Ishikawa (cell line): ENCODE measurements at regions not wholly inside any gene's neighbourhood (a gene's known extent, or its start where the extent isn't known, plus 50 kb on each side); places are given as distances from the start of the nearest gene placed in this dataset.

Experiments
- CEBPB ChIP-seq: IDR thresholded peaks from 2 replicates; pipeline ENCODE4 v1.6.1; 2012
- CREB1 ChIP-seq: IDR thresholded peaks from 2 replicates; pipeline ENCODE4 v1.6.1; 2012; ENCODE audit warnings: low read depth
- EGR1 ChIP-seq: IDR thresholded peaks from 2 replicates; pipeline ENCODE4 v1.6.1; 2012
- EP300 ChIP-seq: IDR thresholded peaks from 2 replicates; pipeline ENCODE4 v1.6.1; 2012; ENCODE audit warnings: borderline replicate concordance
- FOXM1 ChIP-seq: IDR thresholded peaks from 2 replicates; pipeline ENCODE4 v1.6.1; 2012; ENCODE audit warnings: low read depth, borderline replicate concordance
- MAX ChIP-seq: IDR thresholded peaks from 2 replicates; pipeline ENCODE4 v1.6.1; 2012
- NFIC ChIP-seq: IDR thresholded peaks from 2 replicates; pipeline ENCODE4 v1.6.1; 2012
- RAD21 ChIP-seq: IDR thresholded peaks from 2 replicates; pipeline ENCODE4 v1.6.1; 2012; ENCODE audit warnings: low read depth
- REST ChIP-seq: IDR thresholded peaks from 2 replicates; pipeline ENCODE4 v1.6.1; 2012; ENCODE audit warnings: low read depth, mild to moderate bottlenecking
- TAF1 ChIP-seq: IDR thresholded peaks from 2 replicates; pipeline ENCODE4 v1.6.1; 2012; ENCODE audit warnings: low read depth, mild to moderate bottlenecking
- TCF12 ChIP-seq: IDR thresholded peaks from 2 replicates; pipeline ENCODE4 v1.6.1; 2012; ENCODE audit warnings: low read depth
- TEAD4 ChIP-seq: IDR thresholded peaks from 2 replicates; pipeline ENCODE4 v1.6.1; 2012
- YY1 ChIP-seq: IDR thresholded peaks from 2 replicates; pipeline ENCODE4 v1.6.1; 2012; ENCODE audit warnings: low read depth
- ZBTB7A ChIP-seq: IDR thresholded peaks from 2 replicates; pipeline ENCODE4 v1.6.1; 2012; ENCODE audit warnings: low read depth
- TF ChIP-seq, protein P1 (sequence below): IDR thresholded peaks from 2 replicates; pipeline ENCODE4 v1.6.1; 2012

- TF ChIP-seq CREB1 (no peak), EGR1 (no peak), ZBTB7A (no peak), TCF12 (no peak), EP300 (no peak), YY1 (no peak), CEBPB (no peak)
- TF ChIP-seq, protein P1, sequence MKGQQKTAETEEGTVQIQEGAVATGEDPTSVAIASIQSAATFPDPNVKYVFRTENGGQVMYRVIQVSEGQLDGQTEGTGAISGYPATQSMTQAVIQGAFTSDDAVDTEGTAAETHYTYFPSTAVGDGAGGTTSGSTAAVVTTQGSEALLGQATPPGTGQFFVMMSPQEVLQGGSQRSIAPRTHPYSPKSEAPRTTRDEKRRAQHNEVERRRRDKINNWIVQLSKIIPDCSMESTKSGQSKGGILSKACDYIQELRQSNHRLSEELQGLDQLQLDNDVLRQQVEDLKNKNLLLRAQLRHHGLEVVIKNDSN, result no peak
Measured at GRCh38 chr18:34098109-34098508, 126.6 kb downstream of the NOL4 start.

DNA sequence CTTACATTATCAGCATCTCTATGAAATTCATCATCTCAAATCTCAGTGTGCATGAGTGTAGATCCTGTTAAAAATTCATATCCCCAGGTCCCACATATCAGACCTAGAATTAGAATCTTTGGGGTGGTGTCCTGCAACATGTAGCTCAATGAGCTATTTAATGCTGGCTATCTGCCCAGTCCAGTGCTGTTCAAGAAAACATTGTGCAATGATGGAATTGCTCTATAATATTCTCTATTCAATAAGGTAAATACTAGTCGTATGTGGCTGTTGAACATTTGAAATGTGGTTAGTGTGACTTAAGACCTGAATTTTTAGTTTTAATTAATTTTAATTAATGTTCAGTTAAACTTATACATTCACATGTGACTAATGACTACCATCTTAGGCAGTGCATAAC, 127.4 kb downstream of the NOL4 start:
- TF ChIP-seq CEBPB (peak; percentile 60; the same call in 1 of the 2 replicates), FOXM1 (no peak)

GRCh38 chr18:34094148-34094547, 130.6 kb downstream of the NOL4 start:
- no peak for TF ChIP-seq MAX
- no peak for TF ChIP-seq TEAD4
- TF ChIP-seq, protein P1, result no peak
- TF ChIP-seq TCF12, result no peak
- TF ChIP-seq REST, result no peak
- TF ChIP-seq FOXM1, result no peak
- TF ChIP-seq YY1, result no peak
- no peak for TF ChIP-seq ZBTB7A
- TF ChIP-seq TAF1, result no peak
- TF ChIP-seq EP300, result no peak
- no peak for TF ChIP-seq NFIC
- no peak for TF ChIP-seq EGR1
- no peak for TF ChIP-seq RAD21
- TF ChIP-seq CREB1, result no peak
- TF ChIP-seq CEBPB, result no peak

DNA sequence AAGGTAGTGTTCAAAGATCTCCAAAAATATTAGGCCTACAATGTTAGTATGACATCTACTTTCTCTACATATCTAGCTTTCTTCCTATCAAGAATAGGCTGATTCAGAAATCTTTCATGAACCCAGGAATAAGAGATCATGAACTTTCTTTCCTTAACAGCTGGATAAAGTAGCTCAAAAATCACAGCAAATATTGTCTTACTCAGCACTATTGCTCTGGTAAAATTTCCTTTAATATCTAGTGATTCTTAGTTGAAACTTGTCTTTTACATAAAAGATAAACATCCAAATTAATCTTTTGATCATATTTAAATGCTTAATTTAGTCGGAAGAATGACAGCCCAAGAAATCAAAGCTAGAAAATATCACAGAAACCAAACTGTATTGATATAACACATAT, 131.9 kb downstream of the NOL4 start:
- TF ChIP-seq, protein P1, result no peak
- TF ChIP-seq CEBPB, result no peak

GRCh38 chr18:34086370-34086769, 138.3 kb downstream of the NOL4 start:
- TF ChIP-seq CEBPB (no peak), REST (no peak), EP300 (no peak), CREB1 (no peak), MAX (no peak), YY1 (no peak), EGR1 (no peak), ZBTB7A (no peak), TAF1 (no peak), FOXM1 (no peak)

DNA sequence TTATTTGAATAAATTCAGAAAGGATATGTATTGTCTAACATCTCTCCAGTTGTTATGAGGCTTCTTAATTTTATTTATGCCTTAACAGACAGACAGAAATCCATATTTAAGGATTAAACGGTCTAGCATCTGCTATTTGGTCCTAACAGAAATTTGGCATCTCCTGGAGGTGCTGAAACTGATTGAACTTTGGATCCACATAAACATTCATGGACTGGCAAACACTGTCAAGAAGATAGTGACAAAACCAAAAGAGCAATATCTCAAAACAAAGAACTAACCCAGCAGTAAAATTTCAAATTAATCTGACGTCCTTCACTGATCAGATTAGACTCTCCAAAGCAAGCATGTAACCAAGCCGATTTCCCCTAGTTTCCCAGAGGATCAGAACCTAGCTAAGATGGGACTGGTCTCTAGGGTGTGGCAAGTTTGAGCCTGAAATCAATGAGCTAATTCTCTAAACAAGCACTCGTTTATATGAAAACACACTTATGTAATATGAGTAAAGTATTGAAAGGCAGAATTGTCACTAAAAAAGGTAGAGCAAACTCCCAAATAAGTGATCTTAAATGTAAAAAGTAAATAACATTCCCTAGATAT, 139.5 kb downstream of the NOL4 start:
- TF ChIP-seq CREB1 (no peak), RAD21 (no peak), REST (no peak), TCF12 (no peak), EGR1 (no peak), EP300 (no peak), YY1 (no peak), ZBTB7A (no peak), TAF1 (no peak), MAX (no peak), TEAD4 (no peak), CEBPB (no peak), NFIC (no peak), FOXM1 (no peak)
- TF ChIP-seq, protein P1, result no peak
